Endometrium (tissue), 2 donors: ENCODE measurements at regions not wholly inside any gene's neighbourhood (a gene's known extent, or its start where the extent isn't known, plus 50 kb on each side); places are given as distances from the start of the nearest gene placed in this dataset.

Source experiments
- FAIRE-seq: peaks from 2 replicates; lab custom pipeline; 2012; peaks lifted over from hg19 to GRCh38; lab: Jason Lieb, UNC
- donor health status: control.
- donor health status: control.

DNA sequence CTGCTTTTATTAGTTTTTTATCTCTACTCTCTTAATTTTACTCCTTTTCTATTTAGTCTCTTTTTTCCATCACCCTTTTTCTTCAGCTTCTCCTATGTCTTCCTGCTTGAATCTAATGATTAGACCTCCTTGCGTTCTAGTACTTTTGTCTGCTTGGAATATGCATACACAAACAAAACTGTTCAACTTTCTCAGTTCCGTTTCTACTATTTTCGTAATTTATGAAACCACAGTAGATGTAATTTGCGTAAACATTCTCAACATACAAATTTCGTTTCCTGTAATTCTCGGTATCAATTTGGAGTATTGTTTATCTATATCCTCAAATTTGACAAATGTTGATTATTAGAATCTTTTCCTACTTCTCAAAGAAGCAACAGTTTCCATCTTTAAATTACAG, 772.5 kb downstream of the USP25 start:
- FAIRE-seq, result no peak

DNA sequence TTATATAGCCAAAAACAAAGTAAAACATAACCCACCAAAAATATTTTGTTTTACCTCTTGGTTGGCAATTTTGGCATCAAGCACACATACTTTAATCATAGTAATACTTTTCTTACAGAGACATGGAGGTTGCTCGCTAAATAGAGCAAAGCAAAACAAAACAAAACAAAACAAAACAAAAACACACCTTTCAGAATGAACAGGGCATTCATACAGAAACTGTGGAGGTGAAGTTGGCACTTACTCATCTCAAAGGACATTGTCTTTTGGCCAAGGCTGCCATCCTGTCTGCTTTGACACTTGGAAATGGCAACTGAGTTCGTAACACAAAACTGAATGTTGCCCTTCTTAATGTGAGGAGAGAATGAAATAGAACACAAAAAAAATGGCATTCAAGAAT, 773.1 kb downstream of the USP25 start:
- FAIRE-seq, result no peak

DNA sequence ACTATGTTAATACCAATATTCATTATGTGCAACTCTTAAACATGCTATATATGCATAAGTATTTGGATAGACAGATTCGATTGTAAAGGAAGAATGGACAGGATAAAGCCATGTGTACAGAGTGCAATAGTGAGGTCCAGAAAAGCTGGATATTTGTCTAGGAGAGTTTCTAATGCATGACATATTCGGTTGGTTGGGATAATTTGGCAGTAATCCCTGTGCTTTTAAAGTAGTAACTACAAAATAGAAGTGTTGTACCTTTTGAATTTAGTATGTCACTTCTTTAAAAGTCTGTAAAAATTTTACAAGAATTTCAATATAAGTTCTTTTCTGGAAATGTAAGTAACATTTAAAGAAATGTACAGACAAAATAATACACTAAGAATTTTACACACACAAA, 774.5 kb downstream of the USP25 start:
- FAIRE-seq, result no peak

DNA sequence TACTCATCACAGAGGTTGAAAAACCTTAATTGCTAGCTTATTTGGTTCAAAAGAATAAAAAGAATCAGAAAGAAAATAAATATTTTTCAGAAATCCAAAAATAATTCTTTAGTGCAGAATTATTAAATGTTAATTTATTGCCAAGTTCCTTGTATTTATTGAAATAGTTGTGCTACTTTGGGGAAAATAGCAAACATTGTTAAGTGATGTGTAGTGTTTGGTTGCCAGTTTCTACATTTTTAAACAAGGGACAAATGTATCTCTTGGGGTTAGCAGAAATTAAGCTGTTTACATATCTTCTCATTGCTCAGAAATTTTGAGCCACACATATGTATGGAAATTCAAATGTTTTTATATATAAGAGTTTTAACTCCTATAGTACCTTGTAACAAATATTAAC, 775.0 kb downstream of the USP25 start:
- FAIRE-seq, result no peak

DNA sequence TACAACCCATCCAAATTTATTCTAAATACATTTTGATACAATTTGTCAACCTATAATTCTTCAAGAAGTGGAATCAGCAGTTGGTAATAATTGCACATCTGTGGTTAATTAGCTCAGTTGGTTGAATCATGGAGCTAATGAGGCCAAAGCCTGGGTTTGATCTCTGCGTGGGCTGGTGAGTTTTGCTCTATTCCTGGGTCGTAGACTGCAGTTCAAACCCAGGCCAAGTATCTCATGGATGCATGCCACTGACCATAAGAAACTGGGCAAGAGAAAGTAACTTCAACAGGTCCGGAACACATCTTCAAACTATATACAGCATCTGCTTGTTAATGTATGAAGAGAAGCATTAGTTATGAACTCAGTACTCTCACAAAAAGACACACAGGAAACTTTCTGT, 779.7 kb downstream of the USP25 start:
- peak; percentile 74 for FAIRE-seq

DNA sequence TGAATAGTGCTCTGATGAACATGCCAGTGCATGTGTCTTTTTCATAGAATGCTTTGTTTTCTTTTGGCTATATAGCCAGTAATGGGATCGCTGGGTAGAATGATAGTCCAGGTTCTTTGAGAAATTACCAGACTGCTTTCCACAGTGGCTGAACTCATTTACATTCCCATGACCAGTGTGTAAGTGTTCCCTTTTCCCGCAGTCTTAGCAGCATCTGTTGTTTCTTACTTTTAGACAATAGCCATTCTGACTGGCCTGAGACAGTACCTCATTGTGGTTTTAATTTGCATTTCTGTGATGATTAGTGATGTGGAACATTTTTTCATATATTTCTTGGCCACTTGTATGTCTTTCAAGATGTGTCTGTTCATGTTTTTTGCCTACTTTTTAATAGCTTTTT, 784.5 kb downstream of the USP25 start:
- no peak for FAIRE-seq

DNA sequence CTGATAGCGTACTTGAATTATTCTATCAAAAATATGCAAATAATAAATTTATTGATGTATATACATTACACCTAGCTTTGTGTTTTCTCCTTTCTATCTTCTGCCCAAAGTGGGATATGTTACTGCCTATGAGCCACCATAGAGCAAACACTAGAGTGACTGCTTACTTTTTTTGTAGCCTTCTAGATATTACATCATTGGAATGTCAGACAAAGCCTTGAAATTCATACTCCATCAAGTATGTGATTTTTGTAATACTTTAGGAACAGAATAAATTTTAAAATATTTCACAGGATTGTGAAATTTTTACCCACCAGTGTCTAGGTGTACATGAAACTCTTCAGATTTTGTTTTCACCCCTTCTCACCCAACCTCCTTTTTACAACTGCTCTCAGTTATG, 787.6 kb downstream of the USP25 start:
- FAIRE-seq, result no peak

DNA sequence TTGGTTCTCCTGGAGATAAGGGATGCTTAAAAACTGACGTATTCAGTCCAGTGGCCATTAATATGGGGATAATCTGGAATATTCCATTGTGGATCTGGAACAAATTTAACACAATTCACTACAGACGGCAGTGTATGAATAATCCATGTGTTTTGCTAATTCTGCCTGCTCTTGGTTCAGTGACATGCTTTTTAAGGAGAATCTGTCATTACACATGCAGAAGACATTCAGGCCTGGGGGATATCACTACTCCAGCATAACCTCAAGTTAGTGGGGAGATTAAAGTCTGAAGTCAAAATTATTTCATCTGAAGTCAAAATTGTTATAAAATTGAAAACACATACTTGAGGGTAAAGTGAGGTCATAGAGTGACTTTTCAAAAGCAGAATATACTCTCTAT, 789.3 kb downstream of the USP25 start:
- FAIRE-seq, result no peak

DNA sequence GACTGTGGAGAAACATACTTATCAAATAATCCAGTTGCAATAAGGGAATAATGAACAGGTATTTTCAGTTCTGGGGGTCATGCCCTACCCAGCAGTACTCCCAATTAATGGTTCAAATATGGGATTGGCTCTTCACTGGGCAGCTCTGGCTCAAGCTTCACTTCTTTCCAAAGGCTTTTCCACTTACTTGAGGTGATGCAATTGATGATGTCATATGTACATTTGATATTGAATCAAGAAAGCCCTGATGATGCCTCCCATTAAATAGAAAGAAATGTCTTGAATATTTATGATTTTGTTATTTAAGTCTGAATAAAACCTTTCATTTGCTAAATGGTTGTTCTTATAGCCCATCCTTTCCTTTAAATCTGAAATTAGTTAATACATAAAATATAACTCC, 789.9 kb downstream of the USP25 start:
- FAIRE-seq, result no peak

DNA sequence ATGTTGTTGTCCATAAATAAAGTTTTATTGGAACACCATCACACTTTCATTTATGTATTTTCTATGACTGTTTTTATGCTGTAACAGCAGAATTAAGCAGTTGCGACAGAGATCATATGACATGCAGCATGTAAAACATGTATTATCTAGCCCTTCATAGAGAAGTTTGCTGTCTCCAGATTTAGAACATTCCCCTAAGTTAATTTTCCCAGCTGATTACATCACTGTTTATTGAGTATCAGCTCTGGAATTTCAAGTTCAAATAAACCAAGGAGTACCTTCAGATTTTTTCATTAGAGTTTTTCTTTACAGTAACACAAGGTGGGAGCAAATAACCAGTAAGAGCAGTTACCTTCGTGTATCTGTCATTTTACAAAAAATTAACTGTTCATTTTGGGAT, 792.8 kb downstream of the USP25 start:
- no peak for FAIRE-seq

DNA sequence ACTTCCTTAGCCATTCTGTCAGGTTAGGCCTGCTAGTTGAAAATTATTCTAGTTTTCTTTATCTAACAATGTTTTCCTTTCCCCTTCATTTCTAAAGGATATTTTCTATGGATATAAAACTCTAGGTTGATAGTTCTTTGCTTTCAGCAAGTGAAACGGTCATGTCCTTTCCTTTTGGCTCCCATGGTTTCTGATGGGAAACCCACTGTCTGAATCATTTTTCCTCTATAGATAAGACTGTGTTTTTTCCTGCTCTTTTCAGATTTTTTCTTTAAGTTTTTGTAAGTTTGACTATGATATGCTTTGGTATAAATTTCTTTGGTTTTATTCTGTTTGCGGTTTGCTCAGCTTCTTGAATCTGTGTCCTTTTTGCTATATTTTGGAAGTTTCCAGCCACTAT, 800.9 kb downstream of the USP25 start:
- FAIRE-seq, result no peak

DNA sequence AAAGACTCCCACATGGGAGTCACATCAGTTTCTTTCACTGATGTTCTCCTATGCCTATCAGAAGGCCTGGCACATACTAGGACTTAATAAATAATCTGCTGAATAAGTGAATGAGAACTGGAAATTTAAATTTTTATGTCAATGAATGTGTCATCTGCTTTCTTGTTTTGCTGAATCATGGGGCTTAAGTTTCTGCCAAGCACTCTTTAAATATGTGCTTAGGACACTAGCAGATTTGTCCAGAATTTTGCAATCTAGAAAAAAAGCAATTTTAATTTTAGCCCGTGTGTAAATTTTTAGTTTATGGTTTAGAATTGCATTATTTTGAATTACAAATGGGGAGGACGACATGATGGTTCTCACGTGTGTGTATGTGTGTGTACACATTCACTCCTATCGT, 803.1 kb downstream of the USP25 start:
- FAIRE-seq, result no peak

DNA sequence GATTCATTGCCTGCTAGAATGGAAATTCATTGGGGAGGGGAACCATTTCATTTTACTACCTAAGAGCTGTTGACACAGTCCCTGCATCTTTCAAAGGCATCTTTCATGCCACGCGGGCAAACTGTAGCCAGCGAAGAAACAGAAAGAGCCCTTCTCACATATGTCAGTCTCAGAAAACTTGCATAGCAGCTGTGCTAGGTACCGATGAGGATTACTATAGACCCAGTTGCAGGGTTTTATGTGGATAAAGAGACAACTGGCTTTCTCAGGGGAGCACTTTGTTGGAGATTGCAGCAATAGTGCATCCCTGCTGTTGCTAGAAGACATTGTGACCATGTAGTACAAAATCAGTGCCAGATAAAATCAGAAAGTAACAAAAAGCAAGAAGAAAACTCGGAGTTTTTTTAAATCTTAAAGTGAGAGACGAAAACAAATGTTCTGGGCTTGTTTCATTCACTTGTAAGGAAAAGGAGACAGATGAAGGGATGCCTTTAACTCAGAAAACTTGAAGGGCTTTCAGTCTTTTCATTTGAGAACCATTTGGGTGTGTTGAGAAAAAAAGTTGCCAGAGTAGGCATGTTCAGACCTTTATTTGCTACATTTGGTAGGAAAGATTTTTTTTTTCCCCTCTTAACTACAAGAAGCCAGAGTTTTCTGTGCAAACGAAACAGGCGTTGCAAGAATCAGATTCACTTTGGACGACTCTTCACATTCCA, 804.1 kb downstream of the USP25 start:
- FAIRE-seq, result no peak

DNA sequence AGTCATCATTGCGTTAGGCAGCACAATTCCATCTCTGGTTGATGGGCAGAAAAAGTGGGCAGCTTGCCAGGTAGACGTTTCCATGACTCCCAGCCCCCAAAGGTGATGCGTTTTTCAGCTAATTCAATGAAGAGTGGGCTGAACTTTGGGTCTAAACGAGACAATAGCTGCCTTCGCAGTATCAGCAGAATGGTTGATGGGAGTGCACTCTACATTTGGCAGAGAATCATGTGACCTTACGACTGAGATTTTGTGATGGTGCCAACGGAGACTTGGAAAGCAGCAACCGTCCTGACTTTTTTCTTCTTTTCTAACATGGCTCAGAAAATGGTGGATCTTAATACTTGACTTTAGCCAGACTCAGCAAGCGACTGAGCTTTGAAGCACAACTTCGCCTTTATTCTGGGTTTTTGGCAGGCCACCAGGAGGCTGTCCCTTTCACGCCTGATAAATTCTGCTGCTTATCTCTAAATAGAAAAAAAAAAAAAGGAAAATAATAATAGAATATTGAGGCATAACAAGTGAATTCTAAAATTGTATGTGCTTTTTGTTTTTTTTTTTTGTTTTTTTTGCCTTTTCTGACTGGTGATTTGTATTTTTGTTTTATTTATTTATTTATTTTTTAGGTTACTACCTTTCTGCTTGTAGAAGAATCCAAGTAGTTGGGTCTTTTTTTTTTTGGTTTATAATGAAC, 804.8 kb downstream of the USP25 start:
- FAIRE-seq, result peak; percentile 86

DNA sequence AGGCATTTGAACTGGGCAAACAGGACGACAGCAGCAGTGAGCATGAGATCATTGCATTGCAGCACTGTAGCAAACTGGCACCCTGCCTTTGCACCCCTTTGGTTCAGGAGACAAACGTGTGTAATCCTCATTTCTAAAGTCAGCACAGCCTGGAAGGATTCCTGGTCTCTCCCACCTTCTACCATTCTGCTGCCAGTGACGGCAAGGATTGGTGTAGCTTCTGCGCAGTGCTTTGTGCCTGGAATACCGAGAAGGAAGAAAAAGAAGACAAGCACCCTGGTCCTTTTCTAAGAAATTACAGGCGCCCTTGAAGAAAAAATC, 805.3 kb downstream of the USP25 start:
- FAIRE-seq, result no peak

DNA sequence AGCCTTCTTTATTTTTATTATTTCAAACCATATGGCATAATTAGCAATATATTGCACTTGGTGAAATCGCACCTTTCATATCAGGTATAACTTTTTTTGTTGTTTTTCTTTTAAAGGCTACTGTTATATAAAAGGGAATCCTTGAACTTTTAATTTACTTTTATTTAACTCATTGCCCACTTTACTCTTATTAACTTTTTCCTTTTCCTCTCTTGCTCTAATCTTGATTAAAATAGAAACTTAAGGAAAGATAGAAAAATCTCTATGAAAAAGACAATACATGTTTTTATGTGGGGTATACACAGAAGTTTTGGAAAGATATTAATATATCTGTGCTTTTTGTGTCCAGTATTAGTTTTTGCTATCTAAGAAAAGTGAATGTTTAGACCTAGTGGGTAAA, 805.8 kb downstream of the USP25 start:
- FAIRE-seq, result no peak

DNA sequence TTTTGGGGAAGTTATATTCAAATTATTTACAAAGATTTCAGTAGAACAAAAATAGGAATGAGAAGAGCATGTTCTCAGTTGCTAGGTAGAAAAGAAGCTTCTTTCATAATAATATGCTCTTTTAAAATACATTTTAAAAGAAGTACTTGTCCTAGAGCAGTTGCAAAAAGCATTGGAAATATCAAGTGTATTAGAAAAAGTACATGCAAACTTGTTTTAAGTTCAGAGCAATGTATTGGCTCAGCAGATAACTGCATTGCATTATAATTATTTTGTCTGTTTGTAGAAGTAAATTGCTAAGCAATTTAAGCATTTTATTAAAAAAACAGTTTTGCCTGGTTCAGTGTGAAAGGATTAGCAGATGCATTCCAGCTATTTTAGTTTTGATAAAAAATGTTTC, 806.4 kb downstream of the USP25 start:
- FAIRE-seq, result no peak

DNA sequence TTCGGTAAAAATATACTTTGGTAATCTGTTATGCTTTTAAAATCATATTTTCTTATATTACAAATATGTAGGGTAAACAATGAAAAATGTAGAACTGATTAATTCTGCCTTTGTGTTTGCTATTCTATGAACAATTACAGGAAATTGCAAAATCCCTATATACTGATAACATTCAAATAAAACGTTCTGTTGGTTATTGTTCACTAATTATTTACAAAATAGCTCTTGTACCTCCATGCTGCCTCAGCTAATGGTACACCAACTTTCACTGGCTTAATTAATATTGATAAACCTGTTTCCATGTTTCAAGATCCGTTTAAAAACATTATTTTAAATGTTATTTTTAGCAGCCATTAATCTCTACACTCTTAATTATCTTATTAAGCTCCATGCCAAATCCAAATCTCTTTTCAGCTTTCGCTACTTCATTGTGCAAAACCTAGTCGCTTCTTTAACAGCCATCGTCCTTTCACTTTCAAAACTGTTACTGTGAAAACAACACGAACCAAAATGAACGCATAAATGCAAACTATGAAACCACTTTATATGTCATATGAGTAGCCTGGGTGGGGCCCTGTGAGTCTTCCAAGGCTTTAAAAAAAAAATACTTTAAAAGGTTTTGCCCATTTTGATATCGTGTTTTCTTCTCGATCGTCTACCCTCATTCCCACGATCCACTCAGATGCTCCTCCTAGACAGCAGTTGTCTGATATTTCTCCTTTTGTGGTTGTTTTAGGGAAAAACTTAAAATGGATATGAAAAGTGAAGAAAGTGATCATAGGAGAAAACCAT, 807.1 kb downstream of the USP25 start:
- no peak for FAIRE-seq

DNA sequence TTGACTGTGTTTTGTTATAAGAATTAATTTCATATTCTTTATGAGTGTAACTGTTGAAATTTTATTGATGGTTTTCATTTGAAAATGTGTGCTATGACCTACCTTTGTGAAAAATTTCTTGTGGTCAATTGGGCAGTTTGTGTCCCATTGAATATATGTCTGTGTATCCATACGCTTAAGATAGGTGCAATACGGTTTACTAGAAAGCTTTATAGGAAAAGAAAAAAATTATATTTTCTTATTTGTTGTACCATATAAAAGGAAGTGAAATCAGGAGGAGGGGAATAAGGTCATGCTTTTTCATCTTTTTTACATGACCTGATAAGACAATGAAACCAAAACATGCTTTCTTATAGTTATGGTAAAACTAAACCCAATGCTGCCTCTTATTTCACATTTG, 807.7 kb downstream of the USP25 start:
- FAIRE-seq, result no peak

DNA sequence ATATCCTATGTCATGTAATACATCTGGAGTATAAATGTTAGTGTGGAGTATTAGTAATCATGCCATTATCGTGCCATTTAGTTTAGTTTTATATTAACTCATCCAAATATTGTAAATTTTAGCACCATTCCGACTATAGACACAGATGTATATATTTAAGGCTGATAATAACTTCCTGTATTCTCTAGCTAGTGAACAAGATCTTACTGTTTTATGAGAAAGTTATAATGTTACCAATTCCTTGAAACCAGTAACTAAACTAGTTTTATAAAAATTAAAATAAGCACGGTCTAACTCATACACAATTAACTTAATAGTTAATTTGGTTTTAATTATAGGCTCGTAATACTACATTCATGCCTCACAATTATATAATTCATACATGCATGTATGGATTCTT, 808.6 kb downstream of the USP25 start:
- no peak for FAIRE-seq

DNA sequence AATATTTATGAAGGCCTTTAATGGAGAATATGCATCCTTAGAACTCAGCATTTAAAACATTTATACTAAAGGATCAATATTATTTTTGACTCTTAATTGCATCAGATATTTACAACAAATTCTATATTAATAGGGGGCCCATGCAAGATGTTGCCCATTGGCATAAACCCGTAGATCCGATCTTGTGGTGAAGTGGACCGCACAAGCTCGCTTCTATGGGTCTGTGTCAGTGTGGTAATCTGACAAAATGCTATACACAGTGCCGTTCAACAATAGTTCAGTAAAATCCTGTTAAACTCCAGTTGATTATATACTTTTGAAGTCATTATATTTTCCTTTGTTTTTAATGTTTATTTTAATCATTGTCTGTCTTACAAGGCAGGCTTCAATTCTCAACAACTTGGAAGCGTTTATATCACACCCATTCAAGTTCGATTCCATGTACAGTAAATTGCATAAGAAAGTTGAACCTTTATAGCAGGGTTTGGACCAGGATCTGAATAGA, 809.2 kb downstream of the USP25 start:
- FAIRE-seq, result no peak

DNA sequence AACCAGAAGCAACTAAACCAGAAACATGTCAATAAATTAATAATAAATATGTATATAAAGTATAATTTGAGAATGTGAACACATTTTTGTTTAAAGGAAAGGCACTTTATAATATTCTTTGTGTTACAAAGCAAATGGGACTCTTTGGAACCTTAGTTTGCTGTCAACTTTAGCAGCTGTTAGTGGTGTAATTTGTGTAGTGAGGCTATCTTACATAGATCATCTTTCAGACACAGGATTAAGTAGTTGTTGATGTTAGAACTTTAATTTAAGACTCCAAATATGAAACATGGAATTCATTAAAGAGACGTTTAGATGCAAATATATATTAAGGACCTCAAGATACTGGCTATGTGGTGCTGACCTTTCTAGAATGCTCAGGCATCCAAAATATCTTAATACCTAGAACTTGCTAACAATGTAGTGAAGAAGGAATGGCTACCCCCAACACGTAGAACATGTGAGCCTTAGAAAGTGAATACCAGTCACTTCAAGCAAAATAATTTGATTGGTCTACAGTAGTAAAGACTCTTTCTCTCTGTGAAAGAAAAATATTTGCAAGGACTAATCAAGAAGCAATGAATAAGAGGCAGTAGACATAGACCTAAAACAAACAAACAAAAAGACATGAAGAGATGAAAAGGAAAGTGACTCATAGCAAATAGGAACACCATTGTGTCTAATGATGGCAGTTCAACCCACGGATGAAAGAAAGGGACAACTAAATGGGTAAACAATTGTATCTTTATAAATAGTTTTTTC, 811.4 kb downstream of the USP25 start:
- no peak for FAIRE-seq

DNA sequence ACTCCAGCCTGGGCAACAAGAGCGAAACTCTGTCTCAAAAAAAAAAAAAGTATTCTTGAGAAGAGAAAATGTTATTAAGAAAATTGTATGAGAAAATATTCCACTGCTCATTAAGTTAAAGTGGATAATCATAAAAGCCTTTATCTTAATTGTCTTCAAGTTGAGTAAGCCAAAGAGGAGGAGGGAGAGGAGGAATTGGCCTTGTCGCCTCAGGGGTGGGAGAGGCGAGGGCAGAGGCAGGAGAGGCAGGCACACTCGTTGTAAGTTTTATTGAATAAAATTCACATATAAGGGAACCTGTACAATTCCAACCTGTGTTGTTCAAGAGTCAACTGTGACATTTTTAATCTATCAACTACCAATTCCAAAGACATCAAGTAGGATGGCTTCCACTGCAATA, 820.3 kb downstream of the USP25 start:
- FAIRE-seq, result no peak
